ENCODE measurements at regions not wholly inside any gene's neighbourhood (a gene's known extent, or its start where the extent isn't known, plus 50 kb on each side); places are given as distances from the start of the nearest gene placed in this dataset.
"Not testable (repeated sequence)": the region's sequence is repeated elsewhere in the genome, so short reads cannot be mapped to it uniquely, and the experiment has no call there.

DNA sequence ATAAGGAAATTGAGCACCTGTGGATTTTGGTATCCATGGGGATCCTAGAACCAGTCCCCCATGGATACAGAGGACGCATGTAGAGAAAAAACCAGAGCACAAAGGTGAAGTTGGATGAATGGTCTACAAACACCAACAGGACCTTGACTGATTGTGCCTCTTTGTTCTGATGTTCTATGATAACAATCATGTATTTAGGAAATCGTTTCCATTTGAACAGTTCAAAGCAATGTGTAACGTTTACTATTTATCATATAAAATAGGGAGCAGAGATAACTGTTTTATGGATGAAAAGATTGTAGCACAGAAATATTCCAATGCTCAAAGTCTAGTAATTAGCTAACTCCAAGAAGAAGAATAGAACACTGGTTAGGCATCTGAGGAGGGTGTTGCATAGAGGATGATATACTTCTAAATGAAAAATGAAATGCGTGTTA lies 116.3 kb upstream of the FN1 start:
- Mint-ChIP-seq H3K4me1 (ENCODE audit: low read depth in 2 of 2) (no peaks in the 10 kb centered on the region), H3K36me3 (no peaks in the 10 kb centered on the region), H3K27me3 (peaks cover 3 to 14% of the 10 kb centered on the region in 2 donors), H3K9me3 (no peaks in the 10 kb centered on the region), H3K4me3 (no peak overlapping the region), H3K27ac (no peak overlapping the region)
- ATAC-seq, result no peak
- no peak for DNase-seq (ENCODE audit: low spot score)

DNA sequence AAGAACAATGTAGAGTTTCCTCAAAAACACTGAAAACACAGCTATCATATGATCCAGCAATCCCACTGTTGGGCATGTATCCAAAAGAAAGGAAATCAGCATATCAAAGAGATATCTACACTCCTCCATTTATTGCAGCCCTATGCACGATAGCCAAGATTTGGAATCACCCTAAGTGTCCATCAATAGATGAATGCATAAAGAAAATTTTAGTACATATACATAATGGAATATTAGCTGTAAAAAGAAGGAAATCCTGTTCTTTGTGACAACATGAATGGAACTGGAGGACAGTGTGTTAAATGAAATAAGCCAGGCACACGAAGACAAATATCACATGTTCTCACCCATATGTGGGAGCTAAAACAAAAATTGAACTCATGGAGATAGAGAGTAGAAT lies 114.5 kb upstream of the FN1 start:
- DNase-seq (ENCODE audit: low spot score) (no peak), ATAC-seq (no peak)
- H3K27me3 Mint-ChIP-seq, result peaks cover 3 to 14% of the 10 kb centered on the region in 2 donors
- no peaks in the 10 kb centered on the region for H3K36me3 Mint-ChIP-seq
- no peak overlapping the region for H3K27ac Mint-ChIP-seq
- no peaks in the 10 kb centered on the region for H3K9me3 Mint-ChIP-seq
- no peak overlapping the region for H3K4me3 Mint-ChIP-seq
- no peaks in the 10 kb centered on the region for H3K4me1 Mint-ChIP-seq (ENCODE audit: low read depth in 2 of 2)

DNA sequence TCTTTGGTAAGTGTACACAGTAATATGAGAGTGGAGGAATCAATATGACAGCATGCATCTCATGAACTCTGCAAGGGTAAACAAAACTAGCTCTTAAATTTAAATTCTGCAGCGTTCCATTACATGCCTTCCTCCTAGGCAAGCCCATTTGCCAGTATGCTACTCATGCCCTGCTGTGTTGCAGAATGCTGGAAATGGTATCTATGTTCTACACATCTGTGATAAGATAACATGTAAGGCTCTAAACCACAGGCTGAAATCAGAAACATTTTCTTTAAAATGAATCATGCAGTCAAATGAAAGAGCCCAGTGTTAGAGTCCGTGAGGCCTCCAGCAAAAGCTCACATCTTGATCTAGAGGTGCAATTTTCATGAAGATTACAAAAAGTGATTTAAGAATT lies 112.8 kb upstream of the FN1 start:
- Mint-ChIP-seq H3K27ac (no peak overlapping the region), H3K27me3 (peaks cover 3 to 14% of the 10 kb centered on the region in 2 donors), H3K4me1 (ENCODE audit: low read depth in 2 of 2) (no peaks in the 10 kb centered on the region), H3K9me3 (no peaks in the 10 kb centered on the region), H3K4me3 (no peak overlapping the region), H3K36me3 (no peaks in the 10 kb centered on the region)
- DNase-seq (ENCODE audit: low spot score) (no peak), ATAC-seq (no peak)

DNA sequence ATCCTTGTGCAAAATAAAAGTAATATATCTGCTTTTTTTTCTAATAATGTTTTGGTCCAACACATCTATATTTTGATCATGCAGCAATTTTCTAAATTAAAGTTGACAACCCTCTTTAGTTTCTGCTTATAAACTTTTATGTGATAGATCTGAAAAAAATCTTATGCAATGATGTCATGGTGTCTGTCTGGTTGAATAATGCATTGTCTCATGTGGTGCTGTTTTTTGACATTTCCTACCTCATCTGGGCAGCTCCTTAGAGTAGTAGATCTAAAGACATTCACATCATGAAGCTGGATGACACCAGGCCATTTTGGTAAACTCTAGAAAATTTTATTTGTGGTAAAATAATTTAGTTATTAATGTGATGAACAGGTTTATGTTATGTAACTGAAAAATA lies 106.8 kb upstream of the FN1 start:
- DNase-seq (ENCODE audit: low spot score) (no peak), ATAC-seq (no peak)
- H3K27ac Mint-ChIP-seq, result no peak overlapping the region
- H3K9me3 Mint-ChIP-seq, result no peaks in the 10 kb centered on the region
- peaks cover 3 to 14% of the 10 kb centered on the region in 2 donors for H3K27me3 Mint-ChIP-seq
- no peaks in the 10 kb centered on the region for H3K36me3 Mint-ChIP-seq
- H3K4me1 Mint-ChIP-seq (ENCODE audit: low read depth in 2 of 2), result no peaks in the 10 kb centered on the region
- no peak overlapping the region for H3K4me3 Mint-ChIP-seq

DNA sequence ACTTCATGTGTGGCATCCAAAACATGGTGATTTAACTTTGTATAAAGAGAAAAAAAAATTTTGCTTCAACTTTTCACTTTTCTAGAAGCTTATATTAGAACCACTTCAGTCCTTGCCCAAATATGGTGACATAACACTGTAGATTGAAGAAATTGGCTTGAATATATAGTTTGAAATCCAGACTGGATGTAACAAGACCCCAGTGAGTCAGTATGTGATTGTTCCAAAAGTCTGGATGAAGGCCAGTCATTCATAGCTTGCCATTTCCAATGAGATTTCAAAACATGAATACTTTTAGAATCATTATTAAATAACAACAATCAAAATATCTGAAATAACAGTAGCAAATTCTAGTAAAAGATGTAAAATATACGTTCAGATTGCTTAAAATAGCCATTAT lies 104.8 kb upstream of the FN1 start:
- Mint-ChIP-seq H3K27me3 (peaks cover 3 to 16% of the 10 kb centered on the region in 2 donors), H3K36me3 (no peaks in the 10 kb centered on the region), H3K4me3 (no peak overlapping the region), H3K9me3 (no peaks in the 10 kb centered on the region), H3K27ac (no peak overlapping the region), H3K4me1 (ENCODE audit: low read depth in 2 of 2) (no peaks in the 10 kb centered on the region)
- no peak for ATAC-seq
- no peak for DNase-seq (ENCODE audit: low spot score)

DNA sequence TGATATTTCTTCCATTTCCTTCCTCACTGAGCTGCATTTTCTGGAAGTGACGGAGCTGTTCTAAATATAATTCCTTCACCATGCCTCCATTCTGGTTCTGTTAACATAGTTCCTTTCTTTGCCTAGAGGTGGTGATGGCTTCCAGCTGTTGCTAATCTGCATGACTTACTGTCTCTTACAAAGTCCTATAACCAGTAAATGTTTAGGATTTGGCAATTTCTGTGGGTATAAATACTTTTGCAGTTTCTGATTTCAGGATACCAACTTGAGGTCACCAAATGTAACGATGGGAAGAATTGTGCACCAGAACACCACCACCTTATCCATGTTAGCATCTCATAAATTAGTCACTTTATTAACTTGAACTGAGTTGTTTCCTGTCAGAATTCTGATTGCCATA lies 101.7 kb upstream of the FN1 start:
- Mint-ChIP-seq H3K27me3 (peaks cover 7 to 28% of the 10 kb centered on the region in 2 donors), H3K36me3 (no peaks in the 10 kb centered on the region), H3K4me3 (no peak overlapping the region)

DNA sequence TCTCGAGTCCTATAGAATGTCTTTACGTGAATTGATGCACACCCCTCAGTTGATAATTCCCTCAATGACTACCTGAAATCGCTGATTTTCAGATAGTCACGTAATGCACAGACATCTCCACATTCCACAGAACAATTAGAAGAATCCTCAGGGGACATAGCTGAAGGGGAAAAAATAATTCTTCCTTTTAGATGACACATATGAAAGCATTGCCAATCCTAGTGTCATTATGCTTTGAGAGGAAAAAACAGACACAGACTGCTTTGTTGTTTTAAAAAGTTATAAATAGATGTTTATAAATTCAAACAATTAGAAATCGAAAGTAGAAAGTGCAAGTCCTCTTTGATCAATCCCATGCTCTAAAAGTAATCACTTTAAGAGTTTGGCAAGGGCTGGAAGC lies 100.6 kb upstream of the FN1 start:
- Mint-ChIP-seq H3K27ac (no peak overlapping the region), H3K4me3 (no peak overlapping the region), H3K27me3 (peaks cover 7 to 28% of the 10 kb centered on the region in 2 donors), H3K9me3 (peaks cover 4% of the 10 kb centered on the region), H3K4me1 (ENCODE audit: low read depth in 2 of 2) (no peaks in the 10 kb centered on the region), H3K36me3 (no peaks in the 10 kb centered on the region)
- ATAC-seq (no peak), DNase-seq (ENCODE audit: low spot score) (no peak)

More for the DNA sequence above, 101.7 kb upstream of the FN1 start:
- H3K27ac Mint-ChIP-seq, result no peak overlapping the region
- ATAC-seq (no peak), DNase-seq (ENCODE audit: low spot score) (no peak)
- no peaks in the 10 kb centered on the region for H3K4me1 Mint-ChIP-seq (ENCODE audit: low read depth in 2 of 2)
- peaks cover 4% of the 10 kb centered on the region for H3K9me3 Mint-ChIP-seq

DNA sequence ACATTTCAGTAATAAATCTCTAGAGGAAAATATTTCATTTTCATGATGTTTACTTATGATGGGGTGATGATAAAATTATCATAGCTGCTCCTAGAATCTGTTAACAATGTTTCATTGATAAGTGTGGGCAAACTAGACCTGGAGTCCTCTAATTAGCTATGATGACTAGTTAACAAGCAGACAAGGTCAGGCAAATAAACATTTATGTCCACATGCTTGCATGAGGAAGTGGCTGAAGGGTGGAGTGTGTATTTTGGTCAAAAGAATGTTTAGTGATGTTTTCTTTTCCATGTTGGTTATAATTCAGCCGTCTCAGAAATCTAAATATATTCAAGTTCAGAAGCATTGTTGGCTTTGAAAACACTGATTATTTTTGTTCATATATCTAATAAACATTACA lies 99.9 kb upstream of the FN1 start:
- Mint-ChIP-seq H3K27ac (no peak overlapping the region), H3K9me3 (peaks cover 4% of the 10 kb centered on the region), H3K4me1 (ENCODE audit: low read depth in 2 of 2) (no peaks in the 10 kb centered on the region), H3K27me3 (peaks cover 8 to 28% of the 10 kb centered on the region in 2 donors), H3K4me3 (no peak overlapping the region), H3K36me3 (no peaks in the 10 kb centered on the region)
- DNase-seq (ENCODE audit: low spot score) (no peak), ATAC-seq (no peak)

DNA sequence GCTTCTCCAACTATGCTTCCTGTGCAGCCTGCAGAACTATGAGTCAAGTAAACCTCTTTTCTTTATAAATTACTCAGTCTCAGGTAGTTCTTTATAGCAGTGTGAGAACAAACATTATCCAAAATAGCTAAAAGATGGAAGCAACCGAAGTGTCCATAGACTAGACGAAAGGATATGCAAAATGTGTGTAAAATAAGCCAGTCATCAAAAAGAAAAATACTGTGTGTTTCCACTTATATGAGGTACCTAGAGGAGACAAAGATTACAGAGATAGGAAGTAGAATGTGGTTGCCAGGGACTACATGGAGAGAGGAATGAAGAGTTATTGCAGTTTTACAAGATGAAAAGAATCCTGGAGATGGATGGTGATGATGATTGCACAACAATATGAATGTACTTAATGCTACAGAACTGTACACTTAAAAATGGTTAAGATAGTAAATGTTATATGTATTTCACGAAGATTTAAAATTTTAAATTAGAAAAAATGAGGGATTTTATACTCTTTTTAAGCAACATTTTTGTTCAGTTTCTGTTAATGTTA lies 99.3 kb upstream of the FN1 start:
- Mint-ChIP-seq H3K36me3 (no peaks in the 10 kb centered on the region), H3K4me1 (ENCODE audit: low read depth in 2 of 2) (no peaks in the 10 kb centered on the region), H3K9me3 (peaks cover 4% of the 10 kb centered on the region), H3K27ac (no peak overlapping the region), H3K4me3 (no peak overlapping the region), H3K27me3 (peaks cover 10 to 26% of the 10 kb centered on the region in 2 donors)
- no peak for DNase-seq (ENCODE audit: low spot score)
- no peak for ATAC-seq

DNA sequence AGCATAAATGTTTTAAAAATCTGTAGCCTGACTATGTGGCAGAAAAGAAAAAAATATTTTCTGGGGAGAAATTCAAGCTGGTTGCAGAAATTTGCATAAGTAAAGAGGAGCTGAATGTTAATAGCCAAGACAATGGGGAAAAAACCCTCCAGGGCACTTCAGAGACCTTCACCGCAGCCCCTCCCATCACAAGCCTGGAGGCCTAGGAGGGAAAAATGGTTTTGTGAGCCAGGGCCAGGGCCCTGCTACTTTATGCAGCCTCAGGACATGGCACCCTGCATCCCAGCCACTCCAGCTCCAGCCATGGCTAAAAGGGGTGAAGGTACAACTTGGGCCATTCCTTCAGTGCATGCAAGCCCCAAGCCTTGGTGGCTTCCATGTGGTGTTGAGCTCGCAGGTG lies 97.8 kb upstream of the FN1 start:
- H3K36me3 Mint-ChIP-seq; ATAC-seq; H3K4me3 Mint-ChIP-seq; DNase-seq (ENCODE audit: low spot score); H3K4me1 Mint-ChIP-seq (ENCODE audit: low read depth in 2 of 2); H3K9me3 Mint-ChIP-seq; H3K27ac Mint-ChIP-seq: not testable (repeated sequence)
- peaks cover 10 to 14% of the 10 kb centered on the region in 2 donors for H3K27me3 Mint-ChIP-seq

DNA sequence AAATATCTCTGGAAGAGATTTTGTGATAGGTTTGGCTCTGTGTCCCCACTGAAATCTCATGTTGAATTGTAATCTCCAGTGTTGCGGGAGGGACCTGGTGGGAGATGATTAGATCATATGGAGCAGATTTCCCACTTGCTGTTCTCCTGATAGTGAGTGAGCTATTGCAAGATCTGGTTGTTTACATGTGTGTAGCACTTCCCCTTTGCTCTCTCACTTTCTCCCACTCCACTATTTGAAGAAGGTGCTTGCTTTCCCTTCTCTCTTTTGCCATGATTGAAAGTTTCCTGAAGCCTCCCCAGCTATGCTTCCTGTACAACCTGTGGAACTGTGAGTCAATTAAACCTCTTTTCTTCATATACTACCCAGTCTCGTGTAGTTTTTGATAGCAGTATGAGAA lies 97.0 kb upstream of the FN1 start:
- no peaks in the 10 kb centered on the region for H3K4me1 Mint-ChIP-seq (ENCODE audit: low read depth in 2 of 2)
- no peak overlapping the region for H3K27ac Mint-ChIP-seq
- ATAC-seq (no peak), DNase-seq (ENCODE audit: low spot score) (no peak)
- H3K9me3 Mint-ChIP-seq, result peaks cover 4% of the 10 kb centered on the region
- H3K36me3 Mint-ChIP-seq, result no peaks in the 10 kb centered on the region
- H3K4me3 Mint-ChIP-seq, result no peak overlapping the region
- H3K27me3 Mint-ChIP-seq, result peaks cover 10 to 14% of the 10 kb centered on the region in 2 donors

DNA sequence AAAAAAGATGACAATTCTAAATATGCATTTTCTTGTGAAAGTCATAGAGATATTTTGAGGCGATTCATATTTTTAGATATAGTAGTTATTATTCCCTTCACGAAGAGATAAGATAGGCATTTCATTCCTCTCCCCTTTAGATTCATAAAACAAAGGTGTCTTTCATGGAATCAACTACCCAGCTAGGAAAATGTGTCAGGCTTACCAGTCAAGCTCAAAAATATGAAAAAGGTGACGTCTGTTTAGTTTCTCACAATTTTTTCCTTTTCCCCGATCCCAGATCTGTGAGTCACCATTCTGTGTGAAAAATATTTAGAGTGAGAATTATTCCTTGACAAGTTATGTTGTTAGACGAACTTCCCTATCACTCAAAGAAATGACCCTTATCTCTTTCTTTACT lies 95.4 kb upstream of the FN1 start:
- Mint-ChIP-seq H3K4me3 (no peak overlapping the region), H3K27ac (no peak overlapping the region), H3K4me1 (ENCODE audit: low read depth in 2 of 2) (no peaks in the 10 kb centered on the region), H3K9me3 (peaks cover 4% of the 10 kb centered on the region), H3K27me3 (peaks cover 10 to 14% of the 10 kb centered on the region in 2 donors), H3K36me3 (no peaks in the 10 kb centered on the region)
- no peak for ATAC-seq
- DNase-seq (ENCODE audit: low spot score), result no peak

DNA sequence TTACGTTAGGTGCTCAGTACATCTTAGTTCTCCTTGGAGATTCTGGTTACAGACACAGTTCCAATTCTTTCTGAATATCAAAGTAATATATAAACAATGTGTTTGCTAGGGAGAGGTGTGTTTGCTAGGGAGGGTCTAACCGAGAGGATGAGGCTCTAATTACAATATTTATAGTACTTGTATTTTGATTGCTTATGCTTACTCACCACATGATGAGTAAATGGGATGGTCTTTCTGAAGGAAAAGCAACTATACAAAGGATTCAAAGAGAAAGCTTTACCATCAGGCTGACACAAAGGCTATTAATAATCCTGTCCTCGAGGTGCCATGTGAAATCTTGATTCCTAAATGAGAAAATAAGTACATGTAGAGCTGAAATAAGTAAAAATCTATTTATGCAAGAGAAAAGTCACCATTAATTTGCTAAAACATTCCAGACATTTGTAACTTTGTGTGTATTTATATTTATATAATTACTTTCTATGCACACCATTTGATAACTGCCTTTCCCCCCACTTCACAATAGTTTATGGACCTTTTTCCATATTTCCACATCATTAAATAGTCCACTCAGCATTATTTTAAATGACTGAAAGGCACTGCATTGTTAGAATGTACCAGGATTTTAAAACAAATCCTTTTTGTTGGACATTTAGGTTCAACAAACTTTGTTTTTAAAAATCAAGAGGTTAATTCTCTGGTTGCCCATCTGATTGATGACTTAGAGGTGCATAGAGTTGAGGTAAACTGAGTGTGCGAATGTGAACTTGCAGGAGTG lies 94.5 kb upstream of the FN1 start:
- H3K4me1 Mint-ChIP-seq (ENCODE audit: low read depth in 2 of 2), result no peaks in the 10 kb centered on the region
- H3K27me3 Mint-ChIP-seq, result peaks cover 10 to 18% of the 10 kb centered on the region in 2 donors
- H3K4me3 Mint-ChIP-seq, result no peak overlapping the region
- DNase-seq (ENCODE audit: low spot score) (no peak), ATAC-seq (no peak)
- H3K9me3 Mint-ChIP-seq, result peaks cover 4% of the 10 kb centered on the region
- H3K36me3 Mint-ChIP-seq, result no peaks in the 10 kb centered on the region
- no peak overlapping the region for H3K27ac Mint-ChIP-seq

DNA sequence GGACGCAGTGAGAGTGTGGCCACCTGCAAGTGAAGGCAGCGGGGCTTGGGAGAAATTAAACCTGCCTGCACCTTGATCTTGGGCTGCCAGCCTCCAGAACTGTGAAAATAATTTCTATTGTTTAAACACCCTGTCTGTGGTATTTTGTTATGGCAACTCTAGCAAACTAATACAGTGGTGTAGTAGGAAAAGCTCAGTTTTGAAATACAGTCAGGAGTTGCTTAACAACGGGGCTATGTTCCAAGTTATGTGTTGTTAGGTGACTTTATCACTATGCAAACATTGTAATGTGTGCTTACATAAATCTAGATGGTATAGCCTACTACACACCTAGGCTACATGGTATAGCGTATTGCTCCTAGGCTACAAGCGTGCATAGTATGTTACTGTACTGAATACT lies 93.4 kb upstream of the FN1 start:
- no peaks in the 10 kb centered on the region for H3K4me1 Mint-ChIP-seq (ENCODE audit: low read depth in 2 of 2)
- H3K27ac Mint-ChIP-seq, result no peak overlapping the region
- no peak for DNase-seq (ENCODE audit: low spot score)
- no peaks in the 10 kb centered on the region for H3K9me3 Mint-ChIP-seq
- ATAC-seq, result no peak
- no peak overlapping the region for H3K4me3 Mint-ChIP-seq
- peaks cover 8 to 19% of the 10 kb centered on the region in 2 donors for H3K27me3 Mint-ChIP-seq
- no peaks in the 10 kb centered on the region for H3K36me3 Mint-ChIP-seq

DNA sequence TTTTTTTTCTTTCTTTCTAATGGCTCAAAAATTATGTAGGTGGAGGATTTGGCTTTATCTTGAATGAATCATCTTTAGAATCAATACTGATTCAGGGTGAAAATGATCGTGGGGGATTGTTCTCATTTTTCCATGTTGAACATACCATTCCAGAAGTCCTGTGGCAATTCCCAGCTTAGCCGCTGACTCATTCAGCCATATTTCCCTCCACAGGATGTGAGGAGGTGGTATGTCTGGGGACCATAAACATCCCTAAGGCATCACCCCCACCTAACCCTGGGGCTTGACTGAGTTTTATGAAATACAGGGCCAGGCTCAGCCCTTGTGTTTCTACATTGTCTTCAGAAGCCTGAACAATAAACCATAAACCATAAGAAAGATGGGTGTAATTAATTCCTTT lies 92.7 kb upstream of the FN1 start:
- ATAC-seq (no peak), DNase-seq (ENCODE audit: low spot score) (no peak)
- Mint-ChIP-seq H3K27ac (no peak overlapping the region), H3K4me1 (ENCODE audit: low read depth in 2 of 2) (no peaks in the 10 kb centered on the region), H3K9me3 (no peaks in the 10 kb centered on the region), H3K4me3 (no peak overlapping the region), H3K27me3 (peaks cover 8 to 22% of the 10 kb centered on the region in 2 donors), H3K36me3 (no peaks in the 10 kb centered on the region)
